Right lobe of liver (tissue), 6 donors: ENCODE measurements at regions not wholly inside any gene's neighbourhood (a gene's known extent, or its start where the extent isn't known, plus 50 kb on each side); places are given as distances from the start of the nearest gene placed in this dataset.

Experiments
- ATAC-seq, 4 donors: fragments of 200-7000 bp; cut with Tn5 transposase; one replicate each; pipeline ENCODE4 v1.9.1; 2020; ENCODE audit warnings: mild to moderate bottlenecking in 4 of 4, moderate library complexity in 4 of 4
- DNase-seq, 3 donors: peaks; one replicate each; pipeline ENCODE4 v3.0.0-alpha.2; 2020
- H3K27ac ChIP-seq, 3 donors: fragments of 200-600 bp; one replicate each; pipeline ENCODE4 v1.8.0; 2022
- H3K27me3 ChIP-seq, 2 donors: fragments of 200-600 bp; one replicate each; pipeline ENCODE4 v1.8.0; 2022
- H3K36me3 ChIP-seq, 4 donors: fragments of 200-600 bp; sonication (generic) in 1 of 4; one replicate each; pipeline versions ENCODE4 v1.5.1 to v1.8.0; 2017 to 2022; ENCODE audit warnings: control low read depth in 1 of 4
- H3K4me1 ChIP-seq, 4 donors: fragments of 200-600 bp; sonication (generic) in 1 of 4; one replicate each; pipeline versions ENCODE4 v1.5.1 to v1.8.0; 2017 to 2022; ENCODE audit warnings: control low read depth in 1 of 4
- H3K4me3 ChIP-seq, 3 donors: fragments of 200-600 bp; one replicate each; pipeline ENCODE4 v1.8.0; 2022
- H3K9me3 ChIP-seq, 4 donors: fragments of 200-600 bp; sonication (generic) in 1 of 4; one replicate each; pipeline versions ENCODE4 v1.5.1 to v1.8.0; 2017 to 2022; ENCODE audit warnings: control low read depth in 1 of 4
- POLR2A ChIP-seq: fragments of 450-650 bp; IDR thresholded peaks from one replicate; pipeline ENCODE4 v1.6.1; 2017; ENCODE audit warnings: antibody characterized with exemption, mild to moderate bottlenecking
- WGBS: methylation state at CpG from one replicate; pipeline ENCODE4 v1.1.6; 2018; ENCODE audit warnings: low coverage, low lambda C conversion rate; ENCODE audit not compliant: insufficient coverage; ENCODE audit errors: missing lambda C conversion rate; 5-methylcytosine and 5-hydroxymethylcytosine counted together
- intact Hi-C, 2 donors: fragments of 100-400 bp; cut with DNase I; formaldehyde crosslinking; loops; one replicate each; pipeline versions ENCODE4 v1.11.2 to v1.14.1; 2022
- TF ChIP-seq, protein P1 (sequence below), 4 donors: fragments of 200-600 bp in 3 of 4; fragments of 450-650 bp in 1 of 4; IDR thresholded peaks; one replicate each; pipeline versions ENCODE4 v1.5.1 to v1.8.0; 2016 to 2022; ENCODE audit warnings: antibody characterized with exemption in 4 of 4, mild to moderate bottlenecking in 2 of 4
- donor health status: DM: no; HTN: yes; CAD: no.
- donor health status: DM: no; HTN: no; CAD: no.
- donor health status: DM: no; HTN: no; CAD: no.
- donor health status: DM: no; HTN: yes; CAD: no.
- donor health status: DM: no; HTN: yes; CAD: no.

DNA sequence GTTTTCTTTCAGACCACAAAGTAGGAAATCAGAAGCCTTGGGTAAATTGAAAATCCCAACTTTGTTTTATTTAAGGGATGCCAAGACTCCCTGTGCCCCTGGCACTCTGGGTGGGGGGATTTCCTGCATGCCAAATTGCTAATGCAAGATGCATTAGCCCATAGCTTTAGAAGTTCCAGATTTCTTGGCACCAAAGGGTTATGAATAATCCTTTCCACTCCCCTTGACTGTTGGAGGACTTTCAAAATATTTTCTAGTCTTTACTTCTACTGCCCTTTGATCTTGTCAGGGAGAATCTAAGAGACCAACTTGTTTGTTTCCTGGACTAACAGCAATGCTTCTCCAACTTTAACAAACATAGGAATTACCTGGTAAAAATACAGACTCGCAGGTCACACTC is 81.8 kb upstream of the TGIF1 start:
- TF ChIP-seq, protein P1, sequence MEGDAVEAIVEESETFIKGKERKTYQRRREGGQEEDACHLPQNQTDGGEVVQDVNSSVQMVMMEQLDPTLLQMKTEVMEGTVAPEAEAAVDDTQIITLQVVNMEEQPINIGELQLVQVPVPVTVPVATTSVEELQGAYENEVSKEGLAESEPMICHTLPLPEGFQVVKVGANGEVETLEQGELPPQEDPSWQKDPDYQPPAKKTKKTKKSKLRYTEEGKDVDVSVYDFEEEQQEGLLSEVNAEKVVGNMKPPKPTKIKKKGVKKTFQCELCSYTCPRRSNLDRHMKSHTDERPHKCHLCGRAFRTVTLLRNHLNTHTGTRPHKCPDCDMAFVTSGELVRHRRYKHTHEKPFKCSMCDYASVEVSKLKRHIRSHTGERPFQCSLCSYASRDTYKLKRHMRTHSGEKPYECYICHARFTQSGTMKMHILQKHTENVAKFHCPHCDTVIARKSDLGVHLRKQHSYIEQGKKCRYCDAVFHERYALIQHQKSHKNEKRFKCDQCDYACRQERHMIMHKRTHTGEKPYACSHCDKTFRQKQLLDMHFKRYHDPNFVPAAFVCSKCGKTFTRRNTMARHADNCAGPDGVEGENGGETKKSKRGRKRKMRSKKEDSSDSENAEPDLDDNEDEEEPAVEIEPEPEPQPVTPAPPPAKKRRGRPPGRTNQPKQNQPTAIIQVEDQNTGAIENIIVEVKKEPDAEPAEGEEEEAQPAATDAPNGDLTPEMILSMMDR (IDR thresholded peaks at IDR 0.05) = no peak
- H3K4me1 ChIP-seq = peaks cover 0 to 6% (median 0%) of the 10 kb centered on the region in 4 donors
- peak overlapping the region in 1 of 3 donors; percentile 53 for H3K27ac ChIP-seq
- no peaks in the 10 kb centered on the region for H3K36me3 ChIP-seq
- peak; percentile 66 to 95 (median 81) for ATAC-seq
- H3K27me3 ChIP-seq = no peaks in the 10 kb centered on the region
- no peak for DNase-seq
- 18% methylated on average over 1 of the region's 1 CpG for WGBS
- intact Hi-C loops = no loop called here
- H3K4me3 ChIP-seq = no peak overlapping the region
- no peaks in the 10 kb centered on the region for H3K9me3 ChIP-seq

DNA sequence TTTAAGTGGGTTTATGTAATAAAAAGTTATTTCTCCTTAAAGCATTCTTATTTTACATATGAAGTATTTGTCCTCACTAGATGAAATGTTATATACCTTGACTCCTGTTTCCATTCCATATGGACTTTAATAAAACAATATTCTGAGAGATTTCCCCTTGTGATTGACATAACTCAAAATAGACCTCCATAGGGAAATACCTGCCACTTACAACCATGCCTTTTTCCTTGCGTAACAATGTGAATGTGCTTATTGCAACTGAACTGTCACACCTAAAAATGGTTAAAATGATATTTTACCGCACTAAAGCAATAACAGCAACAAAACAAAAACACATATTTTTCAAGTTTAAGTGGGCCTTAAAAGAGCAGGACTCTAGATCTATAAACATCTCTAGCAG is 70.3 kb upstream of the TGIF1 start:
- Histone ChIP-seq H3K4me1 (peaks cover 0 to 6% (median 0%) of the 10 kb centered on the region in 4 donors), H3K27ac (no peak overlapping the region), H3K4me3 (no peak overlapping the region), H3K27me3 (no peaks in the 10 kb centered on the region), H3K36me3 (no peaks in the 10 kb centered on the region), H3K9me3 (no peaks in the 10 kb centered on the region)
- TF ChIP-seq POLR2A = no peak
- TF ChIP-seq, protein P1 (IDR thresholded peaks at IDR 0.05) = no peak
- ATAC-seq = no peak
- intact Hi-C loops = no loop called here
- no peak for DNase-seq
- WGBS = 100% methylated on average over 2 of the region's 2 CpGs

DNA sequence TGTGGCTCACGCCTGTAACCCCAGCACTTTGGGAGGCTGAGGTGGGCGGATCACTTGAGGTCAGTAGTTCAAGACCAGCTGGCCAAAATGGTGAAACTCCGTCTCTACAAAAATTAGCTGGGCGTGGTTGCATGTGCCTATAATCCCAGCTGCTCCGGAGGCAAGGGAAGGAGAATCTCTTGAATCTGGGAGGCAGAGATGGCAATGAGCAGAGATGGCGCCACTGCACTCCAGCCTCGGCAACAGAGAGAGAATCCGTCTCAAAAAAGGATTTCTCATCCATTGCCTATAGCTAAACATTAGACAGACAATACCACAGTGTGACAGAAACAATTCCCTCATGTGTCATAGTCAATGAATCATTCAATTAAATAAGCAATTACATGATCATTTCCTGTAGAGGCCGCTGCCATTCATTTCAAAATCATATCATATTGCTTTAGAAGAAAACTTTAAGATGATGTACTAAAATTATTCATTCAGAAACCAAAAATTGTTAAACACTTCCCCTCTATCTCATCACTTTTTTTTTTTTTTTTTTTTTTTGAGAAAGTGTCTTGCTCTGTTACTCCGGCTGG is 69.5 kb upstream of the TGIF1 start:
- DNase-seq (no peak), ATAC-seq (no peak)
- 81% methylated on average over 8 of the region's 10 CpGs for WGBS
- Histone ChIP-seq H3K36me3 (no peaks in the 10 kb centered on the region), H3K4me1 (peaks cover 0 to 6% (median 0%) of the 10 kb centered on the region in 4 donors), H3K4me3 (no peak overlapping the region), H3K9me3 (no peaks in the 10 kb centered on the region), H3K27me3 (no peaks in the 10 kb centered on the region), H3K27ac (no peak overlapping the region)
- no peak for TF ChIP-seq POLR2A
- TF ChIP-seq, protein P1 (IDR thresholded peaks at IDR 0.05) = no peak
- intact Hi-C loops = no loop called here

- H3K36me3 ChIP-seq = no peaks in the 10 kb centered on the region
- no peaks in the 10 kb centered on the region for H3K9me3 ChIP-seq
- no peak overlapping the region for H3K27ac ChIP-seq
- no peak for DNase-seq
- WGBS = 75% methylated on average over 3 of the region's 5 CpGs
- no peak for ATAC-seq
- intact Hi-C loops = no loop called here
- H3K4me1 ChIP-seq = peaks cover 0 to 6% (median 0%) of the 10 kb centered on the region in 4 donors
- H3K4me3 ChIP-seq = no peak overlapping the region
- no peaks in the 10 kb centered on the region for H3K27me3 ChIP-seq
- TF ChIP-seq, protein P1 (IDR thresholded peaks at IDR 0.05) = no peak
- TF ChIP-seq POLR2A = no peak
Observed at GRCh38 chr18:3383381-3383915, 66.5 kb upstream of the TGIF1 start.
